ENCODE measurements at regions not wholly inside any gene's neighbourhood (a gene's known extent, or its start where the extent isn't known, plus 50 kb on each side); places are given as distances from the start of the nearest gene placed in this dataset.

DNA sequence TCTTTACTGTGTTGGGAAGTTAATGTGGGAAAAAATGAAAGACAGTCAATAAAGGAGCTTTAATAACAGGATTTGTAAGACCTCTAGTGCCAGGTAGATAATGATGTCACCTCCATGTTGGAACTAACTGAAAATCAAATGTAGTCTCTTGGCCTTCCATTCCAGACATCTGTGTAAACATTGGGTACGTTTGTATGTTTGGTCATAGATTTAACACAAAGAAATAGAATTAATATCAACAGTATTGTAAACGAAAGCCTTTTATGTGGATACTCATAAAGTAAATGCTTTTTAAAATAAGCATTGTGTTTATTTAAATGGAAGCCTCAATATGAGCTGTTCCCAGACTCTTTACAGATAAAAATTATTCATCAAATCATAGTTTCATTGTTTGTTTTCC, 605.7 kb downstream of the METTL15 start (continued):
- no peak for TF ChIP-seq INSM2 (tag by site-specific recombination; IDR thresholded peaks at IDR 0.05)
- no peak for TF ChIP-seq ZFP3 (tag by site-specific recombination; IDR thresholded peaks at IDR 0.05; ENCODE audit: low read depth)
- TF ChIP-seq ZSCAN30 (tag by site-specific recombination; IDR thresholded peaks at IDR 0.05) = no peak
- TF ChIP-seq ZNF146 (tag by site-specific recombination; IDR thresholded peaks at IDR 0.05) = no peak
- TF ChIP-seq ZNF350 (tag by site-specific recombination; IDR thresholded peaks at IDR 0.05) = no peak
- TF ChIP-seq ZNF596 (tag by site-specific recombination; IDR thresholded peaks at IDR 0.05) = no peak
- TF ChIP-seq FEZF1 (tag by site-specific recombination; IDR thresholded peaks at IDR 0.05) = no peak
- TF ChIP-seq ZFP37 (tag by site-specific recombination; IDR thresholded peaks at IDR 0.05) = no peak

GRCh38 chr11:28708075-28708474, 599.9 kb downstream of the METTL15 start:
- H3K9me3 ChIP-seq (ENCODE audit: control insufficient read depth, insufficient read depth, low read depth, low read length) = no peaks in the 10 kb centered on the region
- H3K27ac ChIP-seq (ENCODE audit: extremely low read depth, low read depth, low read length) = no peak overlapping the region
- ChIA-PET CTCF (interaction anchor here (0.7 kb wide), 1 partner anchor 1413 kb away, joined by 3 read pairs; no protein-coding TSS in a partner anchor), POLR2A (no interaction called here)
- no peaks in the 10 kb centered on the region for H3K4me1 ChIP-seq (ENCODE audit: control insufficient read depth, insufficient read depth, low read length)
- no peaks in the 10 kb centered on the region for H3K36me3 ChIP-seq (ENCODE audit: control insufficient read depth in 2 of 2, insufficient read depth in 1 of 2, low read length in 2 of 2)
- H3K4me3 ChIP-seq (ENCODE audit: low read depth, low read length) = no peak overlapping the region
- TF ChIP-seq ZNF791 (tag by site-specific recombination; IDR thresholded peaks at IDR 0.05) (no peak), ZNF132 (tag by site-specific recombination; IDR thresholded peaks at IDR 0.05; ENCODE audit: borderline replicate concordance) (no peak), ZNF23 (tag by site-specific recombination; IDR thresholded peaks at IDR 0.05; ENCODE audit: borderline replicate concordance) (no peak), IKZF3 (tag by site-specific recombination; IDR thresholded peaks at IDR 0.05) (no peak), ZNF692 (tag by site-specific recombination; IDR thresholded peaks at IDR 0.05) (no peak), MZF1 (tag by site-specific recombination; IDR thresholded peaks at IDR 0.05; ENCODE audit: borderline replicate concordance) (no peak)

- no peak overlapping the region for H3K27ac ChIP-seq (ENCODE audit: extremely low read depth, low read depth, low read length)
- no peaks in the 10 kb centered on the region for H3K36me3 ChIP-seq (ENCODE audit: control insufficient read depth in 2 of 2, insufficient read depth in 1 of 2, low read length in 2 of 2)
- CTCF ChIA-PET = no interaction called here
- H3K4me1 ChIP-seq (ENCODE audit: control insufficient read depth, insufficient read depth, low read length) = no peaks in the 10 kb centered on the region
- no peaks in the 10 kb centered on the region for H3K9me3 ChIP-seq (ENCODE audit: control insufficient read depth, insufficient read depth, low read depth, low read length)
- TF ChIP-seq ZNF677 (tag by site-specific recombination; IDR thresholded peaks at IDR 0.05) (no peak), ZNF366 (tag by site-specific recombination; conservative IDR thresholded peaks at IDR 0.05) (no peak), ZNF174 (tag by site-specific recombination; IDR thresholded peaks at IDR 0.05) (no peak), ZNF501 (tag by site-specific recombination; IDR thresholded peaks at IDR 0.05) (no peak), GLIS1 (tag by site-specific recombination; IDR thresholded peaks at IDR 0.05) (no peak), ZNF341 (tag by site-specific recombination; IDR thresholded peaks at IDR 0.05; ENCODE audit: low read depth) (no peak), REPIN1 (tag by site-specific recombination; IDR thresholded peaks at IDR 0.05; ENCODE audit: low read depth) (no peak), ZNF473 (tag by site-specific recombination; IDR thresholded peaks at IDR 0.05) (no peak), ZIC2 (tag by site-specific recombination; IDR thresholded peaks at IDR 0.05) (no peak), ZNF112 (tag by site-specific recombination; IDR thresholded peaks at IDR 0.05) (no peak), ZFP37 (tag by site-specific recombination; IDR thresholded peaks at IDR 0.05) (no peak), YY1 (tag by site-specific recombination; IDR thresholded peaks at IDR 0.05) (no peak), ZNF175 (tag by site-specific recombination; IDR thresholded peaks at IDR 0.05) (no peak), ZNF785 (tag by site-specific recombination; IDR thresholded peaks at IDR 0.05) (no peak), KLF10 (tag by site-specific recombination; IDR thresholded peaks at IDR 0.05) (no peak), ZNF426 (tag by site-specific recombination; IDR thresholded peaks at IDR 0.05) (no peak), ZNF571 (tag by site-specific recombination; IDR thresholded peaks at IDR 0.05) (no peak)
- no peak overlapping the region for H3K4me3 ChIP-seq (ENCODE audit: low read depth, low read length)
- POLR2A ChIA-PET = no interaction called here
These were observed 596.6 kb downstream of the METTL15 start for GRCh38 chr11:28704801-28705200.
